HG03097 (cell line): ENCODE measurements at regions not wholly inside any gene's neighbourhood (a gene's known extent, or its start where the extent isn't known, plus 50 kb on each side); places are given as distances from the start of the nearest gene placed in this dataset.

Source experiments
- ATAC-seq: cut with Tn5 transposase; IDR thresholded peaks from one replicate; pipeline ENCODE4 v1.9.1; 2021; ENCODE audit not compliant: unreplicated experiment, low FRiP score

DNA sequence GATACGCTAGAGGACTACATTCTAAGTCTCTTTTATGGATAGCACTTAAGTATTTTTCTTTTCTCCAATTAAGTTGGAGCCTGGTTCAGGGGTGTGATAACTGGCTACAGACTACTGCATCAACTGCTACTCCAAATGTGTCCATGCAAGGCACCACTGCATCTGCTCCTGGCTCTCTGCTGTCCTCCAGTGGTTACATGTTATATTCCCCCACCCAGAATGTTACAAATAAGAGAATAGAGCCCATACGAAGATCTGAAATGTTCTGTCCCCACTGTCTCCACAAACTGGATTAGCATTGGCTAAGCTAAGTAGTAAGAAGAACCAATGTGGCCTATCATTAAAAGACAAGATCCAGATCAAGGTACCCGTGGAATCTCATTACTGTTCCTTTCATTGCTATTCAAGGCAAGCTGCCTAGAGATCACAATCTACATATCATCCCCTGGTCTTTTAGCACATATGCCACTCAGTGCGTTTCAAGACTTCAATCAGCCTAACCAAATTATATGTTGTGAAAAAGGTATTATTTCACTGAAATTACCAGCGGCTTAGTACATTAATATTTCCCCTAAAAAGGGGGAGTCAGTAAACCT is 308.3 kb upstream of the SLC8A1 start:
- ATAC-seq: peak; percentile 58

DNA sequence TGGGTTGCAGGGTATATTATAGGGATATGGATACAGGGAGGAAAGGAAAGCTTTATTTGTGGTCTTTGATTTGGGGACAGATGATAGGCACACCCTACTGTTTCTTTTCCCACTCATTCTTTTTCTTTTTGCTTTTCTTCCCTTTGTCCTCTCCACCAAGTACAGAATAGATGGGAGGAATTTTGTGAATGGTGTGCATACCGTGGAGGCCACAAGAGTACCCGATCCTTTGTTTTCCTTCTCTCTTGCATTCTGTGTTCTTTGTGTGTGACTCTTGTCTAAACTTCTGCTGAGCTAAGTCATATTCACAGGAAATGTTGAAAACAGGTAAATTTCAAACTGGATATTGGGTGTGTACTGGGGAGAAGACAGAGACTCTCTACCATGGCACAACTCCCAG is 321.4 kb upstream of the SLC8A1 start:
- no peak for ATAC-seq

DNA sequence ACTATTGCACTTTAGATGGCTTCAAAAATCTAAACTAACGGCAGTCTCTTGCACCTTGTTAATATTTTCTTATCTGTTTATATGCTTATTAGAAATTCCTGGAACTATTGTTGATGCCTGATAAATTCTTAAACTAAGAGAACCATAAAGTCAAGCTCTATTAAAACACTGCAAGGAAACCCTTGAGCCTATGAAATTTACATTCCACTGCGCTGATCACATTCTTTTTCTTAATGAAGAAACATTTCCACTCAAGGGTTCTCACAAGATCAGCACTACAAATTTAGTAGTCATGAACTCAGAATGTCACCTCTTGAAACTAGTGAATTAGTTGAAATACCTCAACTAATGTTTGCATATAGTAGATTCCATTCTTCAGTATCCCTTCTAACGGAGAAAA is 331.8 kb upstream of the SLC8A1 start:
- ATAC-seq: no peak

DNA sequence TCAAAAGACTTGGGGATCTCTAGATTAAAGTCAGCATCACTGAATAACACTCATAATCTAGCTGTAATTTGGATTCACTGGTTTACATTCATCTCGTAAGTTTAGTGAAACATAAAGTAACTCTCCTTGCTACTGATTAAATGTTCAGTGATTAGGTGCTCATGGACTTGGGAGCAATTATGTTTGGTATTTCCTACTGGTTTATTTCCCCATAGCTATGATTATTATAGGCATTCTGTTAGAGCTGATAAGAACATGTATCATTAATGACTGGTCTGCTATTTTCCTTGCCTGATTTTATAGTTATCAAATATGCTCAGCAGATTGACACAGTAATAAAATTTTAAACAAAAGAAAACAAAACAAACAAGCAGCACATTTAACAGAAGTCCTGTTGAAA is 334.7 kb upstream of the SLC8A1 start:
- no peak for ATAC-seq

DNA sequence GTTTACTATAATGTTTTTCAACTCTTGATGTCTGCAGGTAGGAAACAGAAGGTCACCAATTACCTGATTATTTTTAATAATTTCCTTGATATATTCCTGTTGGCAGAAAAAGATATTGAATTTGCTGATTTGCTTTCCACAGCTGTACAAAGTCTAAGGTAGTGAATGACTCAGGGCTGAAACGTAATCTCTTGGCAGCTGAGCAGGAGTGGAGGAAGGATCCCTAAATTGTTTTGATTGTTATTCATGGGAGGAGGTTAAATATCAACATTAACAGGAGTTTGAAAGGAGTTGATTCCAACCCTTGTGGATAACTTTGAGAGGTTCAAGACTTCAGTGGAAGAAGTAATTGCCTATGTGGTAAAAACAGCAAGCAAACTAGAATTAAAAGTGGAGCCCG is 345.2 kb upstream of the SLC8A1 start:
- no peak for ATAC-seq

DNA sequence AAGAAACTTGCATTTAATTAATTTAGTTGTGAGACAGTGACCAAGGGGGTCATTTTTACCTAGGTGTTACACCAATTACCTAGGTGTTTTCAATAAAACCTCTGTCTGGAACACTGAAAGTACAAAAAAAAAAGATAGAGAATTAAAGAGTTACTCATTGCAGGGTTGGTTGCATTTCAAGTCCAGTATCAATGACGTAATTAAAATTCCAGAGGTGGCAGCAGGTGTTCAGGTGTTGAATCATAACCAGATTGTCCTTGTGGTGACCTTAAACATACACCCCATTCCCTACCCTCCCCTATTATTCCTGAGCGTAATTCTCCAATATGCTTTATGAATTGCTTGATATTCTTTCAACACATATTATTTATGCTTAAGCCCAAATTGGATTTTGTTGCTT is 352.0 kb upstream of the SLC8A1 start:
- no peak for ATAC-seq

DNA sequence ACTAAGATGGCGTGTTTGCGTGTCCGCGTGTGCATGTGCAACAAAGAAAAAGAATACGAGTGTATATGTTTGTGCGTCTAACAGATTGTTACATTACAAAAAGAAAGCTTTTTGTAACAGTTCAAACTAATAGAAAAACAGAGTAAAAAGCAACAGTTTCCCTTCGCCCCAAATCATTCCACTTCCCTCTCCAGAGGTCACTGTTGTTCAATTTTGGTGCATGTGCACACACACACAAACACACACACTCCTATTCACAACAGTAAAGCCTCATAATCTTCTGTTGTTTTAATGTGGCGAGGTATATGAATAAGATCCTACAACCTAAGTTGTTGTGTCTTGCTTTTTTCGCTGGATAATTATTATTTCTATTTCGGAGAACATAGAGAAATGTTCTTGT is 357.3 kb upstream of the SLC8A1 start:
- no peak for ATAC-seq

DNA sequence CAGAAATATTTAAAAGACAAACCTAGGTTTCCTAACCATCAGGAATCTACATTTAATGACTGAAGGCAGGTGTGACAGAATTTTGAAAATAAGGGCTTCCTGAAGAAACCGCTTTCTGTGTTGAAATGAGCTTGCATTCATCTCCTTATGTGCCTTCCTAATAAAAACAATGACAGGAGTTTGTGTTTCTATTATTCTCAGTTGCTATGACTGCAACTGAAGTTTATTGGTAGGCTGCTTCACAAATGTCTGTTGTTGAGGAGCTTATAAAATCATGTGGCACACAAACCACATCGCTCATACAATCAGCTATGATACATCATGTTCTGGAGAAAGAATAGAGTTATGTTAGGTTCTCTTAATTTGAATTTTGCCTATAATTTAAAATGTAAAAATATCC is 362.7 kb upstream of the SLC8A1 start:
- no peak for ATAC-seq

DNA sequence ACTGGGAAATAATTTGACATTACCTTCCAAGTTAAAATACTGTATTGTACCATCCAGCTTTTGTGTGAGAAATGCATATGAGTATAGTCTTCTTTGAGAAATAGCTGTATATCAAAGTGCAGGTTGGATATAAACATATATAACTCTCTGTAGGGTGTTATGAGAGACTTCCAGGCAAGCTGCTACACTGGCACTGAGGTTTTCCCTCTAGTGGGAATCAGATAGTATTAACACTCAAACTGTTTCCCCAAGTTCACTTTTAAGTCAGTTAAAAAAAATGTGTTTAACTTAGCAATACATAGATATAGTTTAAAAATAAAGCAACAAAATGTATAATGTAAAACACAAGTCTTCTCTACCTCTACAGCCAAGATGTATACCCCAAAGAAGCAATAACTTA is 368.4 kb upstream of the SLC8A1 start:
- no peak for ATAC-seq

DNA sequence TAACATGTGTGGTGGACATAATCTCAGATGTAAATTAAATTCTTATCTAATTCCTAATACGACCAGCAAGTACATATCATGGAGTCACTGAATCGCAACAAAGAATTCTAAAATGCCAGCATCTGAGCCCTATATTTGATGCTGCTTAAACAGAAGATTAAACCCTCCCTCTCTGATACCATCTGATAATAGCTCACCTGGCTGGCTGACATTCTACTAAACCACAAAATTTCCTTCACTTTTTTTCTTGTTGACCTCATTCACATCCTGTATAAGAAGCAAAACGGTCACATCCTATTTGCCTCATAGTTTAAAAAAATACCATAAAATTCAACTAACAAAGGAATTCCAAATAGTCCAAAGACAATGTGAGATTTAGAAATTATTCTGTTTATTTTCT is 371.6 kb upstream of the SLC8A1 start:
- no peak for ATAC-seq

DNA sequence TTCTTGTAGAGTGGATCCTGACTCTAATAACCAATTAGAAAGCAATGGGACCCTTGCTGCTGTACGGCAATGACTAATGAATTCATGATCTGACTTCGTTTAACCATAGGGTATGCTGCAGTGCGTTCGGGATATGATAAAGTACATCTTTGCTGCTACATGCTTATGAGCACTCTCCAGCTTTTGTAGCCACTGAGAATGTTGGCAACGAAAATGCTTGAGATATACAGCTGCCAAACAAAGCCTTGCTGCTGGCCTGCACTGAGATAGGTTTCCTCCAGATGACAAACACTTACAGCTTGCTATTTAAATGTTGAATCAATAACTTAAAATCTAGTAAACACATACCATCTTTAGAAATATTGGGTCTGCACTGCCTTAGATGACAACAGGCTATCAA is 372.4 kb upstream of the SLC8A1 start:
- ATAC-seq: no peak

DNA sequence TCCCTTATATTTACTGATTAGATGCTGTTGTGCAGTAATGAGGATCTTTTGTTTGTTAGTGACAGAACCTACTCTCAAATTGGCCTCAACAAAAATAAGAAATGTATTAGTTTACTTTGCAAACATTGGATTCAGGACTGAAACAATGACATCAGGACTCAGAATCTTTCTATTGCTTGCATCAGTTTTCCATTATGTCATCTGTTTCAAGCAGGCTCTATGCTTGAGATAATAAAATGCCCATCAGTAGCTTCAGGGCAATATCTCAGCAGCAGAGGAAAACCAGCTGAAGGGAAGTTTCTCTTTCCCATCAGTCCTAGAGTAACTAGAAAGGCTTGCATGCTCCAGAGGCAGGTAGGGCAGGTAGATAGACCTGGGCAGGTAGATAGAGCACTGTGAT is 375.5 kb upstream of the SLC8A1 start:
- no peak for ATAC-seq

DNA sequence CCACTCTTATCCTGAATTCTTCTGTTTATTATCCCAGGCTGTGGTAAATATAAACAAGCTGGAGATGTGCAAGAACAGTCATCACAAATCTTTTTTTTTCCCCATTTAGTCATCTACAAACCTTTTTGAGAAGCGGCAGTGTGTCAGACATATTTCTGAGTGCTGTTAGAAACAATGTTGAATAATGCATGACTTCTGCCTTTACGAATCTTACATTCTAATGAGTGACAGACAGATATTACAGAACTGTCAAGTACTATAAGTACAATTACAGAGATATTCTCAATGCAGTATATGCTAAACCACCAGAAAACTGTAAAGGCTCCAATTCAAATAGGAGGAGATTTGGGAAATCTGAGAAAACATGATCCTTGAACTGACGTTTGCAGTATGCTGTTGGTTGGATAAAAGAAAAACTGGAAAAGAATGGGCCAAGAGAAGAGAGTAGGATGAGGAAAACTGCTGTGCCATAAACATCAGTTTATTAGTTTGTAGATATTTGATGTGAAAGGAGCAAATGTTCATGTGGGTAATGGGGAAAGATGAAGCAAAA is 379.5 kb upstream of the SLC8A1 start:
- no peak for ATAC-seq

DNA sequence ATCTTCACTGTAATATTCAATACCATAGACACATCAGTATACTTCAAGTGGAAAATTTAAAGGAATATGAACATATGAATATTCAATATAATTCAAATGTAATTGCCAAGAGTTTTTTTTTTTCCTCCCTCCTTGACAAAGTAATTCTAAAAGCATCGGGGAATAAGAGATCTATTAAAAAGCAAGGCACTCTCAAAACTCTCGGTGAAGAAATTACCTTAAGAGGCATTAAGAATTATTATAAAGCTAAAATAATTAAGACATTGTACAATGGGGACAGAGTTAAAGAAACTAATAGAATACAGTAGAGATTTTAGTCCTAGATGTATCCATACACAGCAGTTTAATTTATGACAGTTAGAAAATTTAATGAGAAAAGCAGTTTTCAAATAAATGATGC is 390.0 kb upstream of the SLC8A1 start:
- no peak for ATAC-seq

DNA sequence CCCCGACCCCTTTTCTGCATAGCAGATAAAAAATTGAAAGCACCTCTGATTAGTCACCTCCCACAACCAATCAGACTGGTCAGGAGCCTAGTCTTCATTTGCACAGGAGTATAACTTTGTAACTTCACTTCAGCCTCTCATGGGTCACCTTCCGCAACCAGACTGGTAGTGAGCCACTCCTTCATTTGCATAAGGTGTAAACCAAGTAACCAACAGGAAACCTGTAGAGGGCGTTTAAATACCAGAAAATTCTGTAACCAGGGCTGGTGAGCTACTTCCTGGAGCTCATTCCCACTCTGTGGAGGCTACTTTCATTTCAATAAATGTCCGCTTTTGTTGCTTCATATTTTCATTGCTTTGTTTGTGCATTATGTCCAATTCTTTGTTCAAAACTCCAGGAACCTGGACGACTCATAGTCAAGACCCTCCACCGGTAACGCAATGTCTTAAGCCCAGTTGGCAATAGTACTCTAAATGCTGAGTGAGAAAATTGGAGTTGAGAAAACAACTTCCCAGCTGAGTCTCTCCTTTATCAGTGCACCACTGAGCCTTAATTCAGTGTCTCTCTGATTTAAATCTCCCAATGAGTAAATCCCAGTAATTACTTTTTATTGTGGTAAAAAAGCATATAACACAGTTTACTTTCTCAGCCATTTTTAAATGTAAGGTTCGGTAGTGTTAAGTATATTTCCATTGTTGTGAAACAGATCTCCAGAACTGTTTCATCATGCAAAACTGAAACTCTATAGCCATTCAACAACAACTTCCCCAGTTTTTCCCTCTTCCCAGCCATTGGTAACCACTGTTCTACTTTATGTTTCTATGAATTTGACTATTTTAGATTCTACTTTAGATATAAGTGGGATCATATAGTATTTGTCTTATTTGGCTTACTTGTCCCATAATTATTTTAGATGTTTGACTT is 392.7 kb upstream of the SLC8A1 start:
- ATAC-seq: no peak

DNA sequence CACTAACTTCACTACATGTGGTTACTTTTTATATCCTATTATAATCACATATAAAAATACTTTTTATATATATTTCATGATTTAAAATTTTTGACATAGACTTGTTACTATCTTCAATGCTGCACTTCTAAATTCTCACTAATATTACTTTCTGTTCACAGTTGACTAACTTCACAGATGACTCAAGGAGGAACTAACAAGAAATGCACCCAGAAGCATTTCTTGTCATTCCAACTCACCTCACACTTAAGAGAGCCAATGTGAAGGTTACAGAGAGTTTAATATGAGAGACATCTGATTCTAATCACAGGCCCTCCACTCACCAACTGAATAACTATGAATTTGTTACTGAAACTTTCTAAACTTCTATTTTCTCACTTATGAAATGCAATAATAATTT is 399.8 kb upstream of the SLC8A1 start:
- no peak for ATAC-seq

DNA sequence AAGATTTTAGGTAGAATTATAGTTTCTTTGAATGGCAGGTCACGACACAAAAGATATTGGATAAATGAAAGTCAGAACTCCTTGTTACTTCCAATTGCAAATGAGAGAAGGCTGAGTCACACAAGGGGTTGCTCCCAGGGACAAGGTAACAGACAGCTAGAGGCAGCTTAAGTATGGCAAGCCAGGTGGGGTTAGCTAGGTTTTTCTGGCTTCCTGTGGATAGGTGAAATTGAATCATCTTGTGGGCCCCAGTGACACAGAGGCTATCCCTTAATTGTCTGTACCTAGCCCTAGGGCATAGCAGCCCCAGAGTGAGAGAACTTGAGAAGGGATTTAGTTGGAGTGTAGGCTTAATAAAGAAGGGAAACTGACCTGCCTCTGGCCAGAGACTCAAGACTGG is 407.7 kb upstream of the SLC8A1 start:
- ATAC-seq: no peak

DNA sequence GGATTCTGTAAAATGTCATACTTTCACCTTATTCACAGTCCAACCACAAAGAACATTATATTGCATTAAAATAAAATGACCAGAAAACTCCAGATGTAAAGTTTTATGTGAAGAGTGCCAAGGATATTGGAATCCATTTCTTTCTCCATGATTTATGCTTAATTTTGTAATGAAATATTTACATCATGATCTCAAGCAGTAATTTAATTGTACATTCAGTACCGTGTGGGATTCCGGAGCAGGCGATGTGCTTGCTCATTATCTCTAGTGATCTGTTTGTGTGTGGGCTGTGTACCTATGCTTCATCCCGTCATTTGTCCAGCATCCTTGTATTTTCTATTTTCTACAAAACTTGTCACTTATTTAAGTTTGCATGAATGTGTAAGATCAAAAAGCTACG is 415.9 kb upstream of the SLC8A1 start:
- ATAC-seq: no peak

DNA sequence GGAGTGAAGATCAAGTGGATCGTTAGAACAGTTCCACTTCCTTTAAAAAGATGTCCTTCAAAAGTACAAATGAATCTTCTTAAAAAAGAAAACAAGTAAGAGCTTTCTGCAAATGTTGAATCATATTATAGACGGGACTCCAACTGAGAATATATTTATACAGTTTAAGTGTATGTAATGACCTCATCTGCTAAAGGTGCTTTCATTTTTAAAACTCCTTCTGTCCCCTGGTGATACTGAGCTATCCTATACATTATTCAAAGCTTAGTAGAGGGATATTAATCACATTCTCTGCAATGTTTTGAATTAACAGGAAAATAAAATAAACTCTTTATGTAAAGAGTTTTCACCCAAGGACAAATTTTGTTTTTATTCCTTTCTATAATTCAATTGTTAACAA is 420.7 kb upstream of the SLC8A1 start:
- no peak for ATAC-seq

DNA sequence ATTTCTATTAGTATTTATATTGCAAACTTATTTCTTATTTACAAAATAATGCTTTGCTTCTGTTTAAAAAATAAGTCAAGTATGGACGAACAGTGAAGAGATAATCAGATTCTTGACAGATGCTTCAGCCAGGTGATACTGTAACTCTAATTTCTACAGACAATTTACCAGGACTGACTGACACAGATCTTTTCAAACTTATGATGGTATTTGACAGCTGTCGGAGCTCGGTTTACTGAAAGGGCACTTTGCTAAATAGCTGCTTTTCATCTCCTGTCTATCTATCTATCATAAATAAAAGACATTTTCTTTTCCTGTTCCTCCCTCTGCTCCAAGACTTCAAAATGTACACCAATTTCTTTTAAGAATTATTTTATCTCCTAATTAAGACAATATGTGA is 422.5 kb upstream of the SLC8A1 start:
- ATAC-seq: no peak

DNA sequence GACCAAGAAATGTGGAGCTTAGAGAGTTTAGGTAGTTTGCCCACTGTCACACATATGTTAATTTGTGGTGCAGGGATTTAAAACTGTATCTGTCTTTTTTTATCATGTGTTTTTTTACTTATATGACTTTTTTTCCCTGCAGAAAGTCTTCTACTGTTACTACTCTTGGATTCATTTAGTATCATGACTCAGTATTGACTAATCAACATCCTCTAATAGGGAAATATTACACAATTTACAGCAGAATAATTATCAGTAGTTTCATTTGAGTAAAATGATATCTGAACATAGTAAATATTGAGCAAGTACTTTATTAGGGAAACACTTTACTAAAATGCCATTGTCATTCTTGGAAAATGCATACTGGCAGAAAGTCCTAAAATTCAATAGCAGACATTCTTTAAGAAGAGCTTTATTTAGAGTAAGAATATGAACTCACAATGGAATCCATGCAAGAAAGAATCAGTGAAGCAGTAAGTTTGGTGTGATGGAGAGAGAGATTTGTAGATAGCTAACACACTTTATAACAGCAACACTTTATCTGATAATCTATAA is 425.9 kb upstream of the SLC8A1 start:
- ATAC-seq: no peak

DNA sequence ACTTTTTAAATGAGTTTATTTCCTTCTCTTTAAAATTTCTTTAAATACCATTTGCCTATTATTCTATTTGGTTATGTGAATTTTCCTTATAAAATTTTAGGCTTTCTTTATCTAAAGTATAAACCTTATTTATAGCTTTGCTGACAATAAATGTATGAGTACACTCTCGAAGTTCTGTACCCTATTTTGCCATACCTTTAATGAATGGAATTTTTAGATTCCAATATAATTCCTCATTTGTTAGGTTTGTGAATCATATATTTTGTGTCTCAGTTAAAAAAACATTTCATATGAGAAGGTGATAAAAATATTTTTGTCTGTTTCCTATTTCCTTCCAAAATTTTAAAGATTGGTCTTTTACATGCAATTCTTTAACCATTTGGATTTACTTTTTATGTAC is 427.4 kb upstream of the SLC8A1 start:
- no peak for ATAC-seq
